ENCODE measurements at regions not wholly inside any gene's neighbourhood (a gene's known extent, or its start where the extent isn't known, plus 50 kb on each side); places are given as distances from the start of the nearest gene placed in this dataset.

DNA sequence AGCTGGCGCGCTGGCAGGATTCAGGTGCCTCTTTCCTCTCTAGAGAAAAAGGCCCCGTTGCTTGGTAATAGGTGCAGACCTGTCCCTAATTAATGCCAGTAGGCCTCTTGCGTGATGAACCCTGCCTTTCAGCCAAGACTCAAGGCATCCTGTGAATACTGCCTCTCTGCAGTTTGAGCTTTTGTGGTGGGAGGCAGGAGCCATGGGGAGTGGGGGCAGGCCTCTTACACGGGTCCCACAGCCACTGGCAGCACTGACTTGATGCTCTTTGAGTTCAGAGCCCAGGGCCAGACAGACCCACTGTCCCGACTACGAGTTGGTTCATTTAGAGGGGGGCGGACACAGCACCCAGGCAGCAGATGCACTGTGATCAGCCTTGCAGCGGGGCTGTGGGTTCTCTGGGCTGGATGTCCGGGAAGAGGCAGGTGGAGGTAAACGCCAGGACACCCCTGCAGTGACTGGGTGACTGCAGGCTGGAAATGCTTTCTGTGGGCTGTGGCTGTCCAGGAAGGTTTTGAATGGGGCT is 237.0 kb downstream of the SEC14L1 start:
- Histone ChIP-seq H3K27me3 (no peaks in the 10 kb centered on the region), H3K9me3 (no peaks in the 10 kb centered on the region), H3K4me1 (peaks cover 49 to 84% (median 71%) of the 10 kb centered on the region in 4 donors), H3K36me3 (no peaks in the 10 kb centered on the region), H3K27ac (peak overlapping the region; percentile 91 to 96 (median 94)), H3K4me3 (no peak overlapping the region)
- TF ChIP-seq POLR2AphosphoS5 (IDR thresholded peaks at IDR 0.05), result no peak
- TF ChIP-seq EP300 (IDR thresholded peaks at IDR 0.05; ENCODE audit: low read depth), result no peak
- no peak for TF ChIP-seq POLR2A (IDR thresholded peaks at IDR 0.05)
- TF ChIP-seq, protein P1, sequence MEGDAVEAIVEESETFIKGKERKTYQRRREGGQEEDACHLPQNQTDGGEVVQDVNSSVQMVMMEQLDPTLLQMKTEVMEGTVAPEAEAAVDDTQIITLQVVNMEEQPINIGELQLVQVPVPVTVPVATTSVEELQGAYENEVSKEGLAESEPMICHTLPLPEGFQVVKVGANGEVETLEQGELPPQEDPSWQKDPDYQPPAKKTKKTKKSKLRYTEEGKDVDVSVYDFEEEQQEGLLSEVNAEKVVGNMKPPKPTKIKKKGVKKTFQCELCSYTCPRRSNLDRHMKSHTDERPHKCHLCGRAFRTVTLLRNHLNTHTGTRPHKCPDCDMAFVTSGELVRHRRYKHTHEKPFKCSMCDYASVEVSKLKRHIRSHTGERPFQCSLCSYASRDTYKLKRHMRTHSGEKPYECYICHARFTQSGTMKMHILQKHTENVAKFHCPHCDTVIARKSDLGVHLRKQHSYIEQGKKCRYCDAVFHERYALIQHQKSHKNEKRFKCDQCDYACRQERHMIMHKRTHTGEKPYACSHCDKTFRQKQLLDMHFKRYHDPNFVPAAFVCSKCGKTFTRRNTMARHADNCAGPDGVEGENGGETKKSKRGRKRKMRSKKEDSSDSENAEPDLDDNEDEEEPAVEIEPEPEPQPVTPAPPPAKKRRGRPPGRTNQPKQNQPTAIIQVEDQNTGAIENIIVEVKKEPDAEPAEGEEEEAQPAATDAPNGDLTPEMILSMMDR (IDR thresholded peaks at IDR 0.05), result no peak
- in situ Hi-C loops (cut with MboI; ENCODE audit: low pct_ligation_motif_present in 1 of 4, low pct_unique_long_range_greater_than_20kb in 1 of 4, low sequenced_read_pairs in 3 of 4), result no loop called here
- WGBS, 2 donors (ENCODE audit: low coverage in 1 of 2), result 84% methylated on average over 11 of the region's 11 CpGs; no CpG with 5 or more reads in 1 of the 2 donors
- intact Hi-C loops (cut with DNase I; ENCODE audit: low total_unique reads), result loop anchor here (5.0 kb wide), 1 partner anchor 45 kb away; no protein-coding TSS in a partner anchor
- no peak for DNase-seq

DNA sequence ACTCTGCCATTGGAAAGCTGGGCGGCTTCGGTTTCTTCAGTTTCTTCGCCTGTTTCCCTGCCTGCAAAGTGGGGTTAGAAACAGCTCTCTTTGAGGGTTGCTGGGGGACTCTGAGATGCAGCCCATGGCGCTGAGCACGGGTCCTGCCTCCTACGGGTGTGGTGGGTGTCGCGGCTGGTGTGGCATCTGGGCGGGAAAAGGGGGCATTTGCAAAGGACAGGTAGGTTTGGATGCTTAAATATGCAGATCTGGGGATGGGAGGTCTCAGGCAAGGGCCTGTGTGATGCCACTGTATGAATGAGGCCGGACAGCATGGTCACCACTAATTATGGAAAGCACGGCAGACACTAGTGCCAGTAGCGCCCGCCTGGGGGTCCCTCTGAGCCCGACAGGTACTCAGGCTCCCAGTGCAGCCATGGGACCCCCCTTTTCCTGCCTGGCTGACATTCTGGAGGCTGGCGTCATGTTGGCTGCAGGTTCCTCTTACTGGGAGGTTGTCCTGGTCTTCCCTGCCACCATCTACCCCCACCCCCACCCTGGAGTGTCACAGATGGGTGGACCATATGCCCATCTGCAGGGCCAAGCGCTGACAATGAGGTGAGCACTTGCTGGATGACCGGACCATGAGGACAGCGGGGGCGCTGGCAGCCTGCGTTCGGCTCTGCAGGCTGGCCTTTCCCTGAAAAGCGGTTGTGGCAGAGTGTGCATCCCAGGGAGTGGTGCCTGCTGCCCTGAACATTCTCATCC is 237.7 kb downstream of the SEC14L1 start:
- in situ Hi-C loops (cut with MboI; ENCODE audit: low pct_ligation_motif_present in 1 of 4, low pct_unique_long_range_greater_than_20kb in 1 of 4, low sequenced_read_pairs in 3 of 4) (no loop called here), intact Hi-C loops (cut with DNase I; ENCODE audit: low total_unique reads) (loop anchor here (5.0 kb wide), 1 partner anchor 44 kb away; no protein-coding TSS in a partner anchor)
- H3K9me3 ChIP-seq, result no peaks in the 10 kb centered on the region
- no peaks in the 10 kb centered on the region for H3K36me3 ChIP-seq
- H3K27me3 ChIP-seq, result no peaks in the 10 kb centered on the region
- TF ChIP-seq, protein P1 (IDR thresholded peaks at IDR 0.05), result no peak
- TF ChIP-seq POLR2A (IDR thresholded peaks at IDR 0.05) (no peak), EP300 (IDR thresholded peaks at IDR 0.05; ENCODE audit: low read depth) (no peak), POLR2AphosphoS5 (IDR thresholded peaks at IDR 0.05) (no peak)
- WGBS, 2 donors (ENCODE audit: low coverage in 1 of 2), result 95% methylated on average over 22 of the region's 22 CpGs; no CpG with 5 or more reads in 1 of the 2 donors
- peak overlapping the region; percentile 59 to 96 (median 94) for H3K27ac ChIP-seq
- no peak overlapping the region for H3K4me3 ChIP-seq
- H3K4me1 ChIP-seq, result peaks cover 52 to 89% (median 78%) of the 10 kb centered on the region in 4 donors
- no peak for DNase-seq

DNA sequence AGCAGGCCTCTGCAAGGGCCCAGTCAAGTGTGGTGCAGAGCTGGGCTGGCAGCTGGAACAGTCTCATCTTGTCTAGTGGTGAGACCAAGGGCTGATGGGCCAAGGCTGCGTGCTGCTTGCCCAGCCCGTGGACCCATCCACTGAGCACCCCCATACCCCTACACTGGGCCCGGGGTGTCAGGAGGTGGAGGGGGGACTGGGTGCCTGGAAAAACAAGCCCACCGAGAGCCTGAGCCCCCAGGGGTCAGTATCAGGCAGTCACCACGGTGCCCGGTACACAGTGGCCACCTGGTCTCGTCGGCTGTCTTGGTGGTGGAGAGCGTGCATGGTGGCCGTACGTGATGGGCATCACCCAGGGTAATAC is 238.3 kb downstream of the SEC14L1 start:
- Histone ChIP-seq H3K36me3 (no peaks in the 10 kb centered on the region), H3K9me3 (no peaks in the 10 kb centered on the region), H3K27me3 (no peaks in the 10 kb centered on the region), H3K27ac (peak overlapping the region; percentile 59 to 95 (median 90)), H3K4me3 (no peak overlapping the region), H3K4me1 (peaks cover 58 to 95% (median 84%) of the 10 kb centered on the region in 4 donors)
- no peak for TF ChIP-seq POLR2A (IDR thresholded peaks at IDR 0.05)
- TF ChIP-seq, protein P1 (IDR thresholded peaks at IDR 0.05), result no peak
- TF ChIP-seq POLR2AphosphoS5 (IDR thresholded peaks at IDR 0.05), result no peak
- no peak for TF ChIP-seq EP300 (IDR thresholded peaks at IDR 0.05; ENCODE audit: low read depth)
- in situ Hi-C loops (cut with MboI; ENCODE audit: low pct_ligation_motif_present in 1 of 4, low pct_unique_long_range_greater_than_20kb in 1 of 4, low sequenced_read_pairs in 3 of 4) (no loop called here), intact Hi-C loops (cut with DNase I; ENCODE audit: low total_unique reads) (loop anchor here (5.0 kb wide), 1 partner anchor 43 kb away; no protein-coding TSS in a partner anchor)
- DNase-seq, result no peak
- WGBS, 2 donors (ENCODE audit: low coverage in 1 of 2), result 89% methylated on average over 7 of the region's 11 CpGs; no CpG with 5 or more reads in 1 of the 2 donors

DNA sequence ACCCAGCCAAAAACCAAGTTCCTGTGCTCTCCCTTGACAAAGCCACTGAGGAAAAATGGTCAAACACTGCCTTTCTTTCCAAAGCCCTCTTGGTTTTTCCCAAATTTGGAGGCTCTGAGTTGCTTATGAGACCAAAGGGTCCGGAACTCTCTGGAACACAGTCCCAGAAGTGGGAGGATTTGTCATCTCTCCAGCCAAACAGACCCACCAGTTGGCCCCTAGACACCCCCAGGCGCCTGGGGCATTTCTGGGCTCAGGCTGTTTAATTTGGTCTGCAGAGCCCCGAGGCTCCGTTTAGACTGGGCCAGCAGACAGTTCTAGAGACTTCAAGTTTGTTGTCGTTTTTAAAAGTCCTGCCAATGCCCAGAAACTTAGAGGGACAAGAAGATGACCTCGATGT is 239.1 kb downstream of the SEC14L1 start:
- peaks cover 61 to 97% (median 85%) of the 10 kb centered on the region in 4 donors for H3K4me1 ChIP-seq
- DNase-seq, result no peak

More for the DNA sequence above, 239.1 kb downstream of the SEC14L1 start:
- Histone ChIP-seq H3K9me3 (no peaks in the 10 kb centered on the region), H3K27me3 (no peaks in the 10 kb centered on the region), H3K4me3 (no peak overlapping the region), H3K27ac (peak overlapping the region; percentile 59 to 95 (median 90)), H3K36me3 (no peaks in the 10 kb centered on the region)
- TF ChIP-seq EP300 (IDR thresholded peaks at IDR 0.05; ENCODE audit: low read depth) (no peak), POLR2A (IDR thresholded peaks at IDR 0.05) (no peak), POLR2AphosphoS5 (IDR thresholded peaks at IDR 0.05) (no peak)
- TF ChIP-seq, protein P1 (IDR thresholded peaks at IDR 0.05), result no peak
- intact Hi-C loops (cut with DNase I; ENCODE audit: low total_unique reads) (loop anchor here (5.0 kb wide), 1 partner anchor 42 kb away; no protein-coding TSS in a partner anchor), in situ Hi-C loops (cut with MboI; ENCODE audit: low pct_ligation_motif_present in 1 of 4, low pct_unique_long_range_greater_than_20kb in 1 of 4, low sequenced_read_pairs in 3 of 4) (no loop called here)
- 56% methylated on average over 6 of the region's 6 CpGs; no CpG with 5 or more reads in 1 of the 2 donors for WGBS, 2 donors (ENCODE audit: low coverage in 1 of 2)

Measured in transverse colon (tissue), 4 donors.